Activated T-helper 1 cell treated with anti-CD3 and anti-CD28 coated beads, Interleukin-12 subunit alpha, Interleukin-12 subunit beta, Interleukin-2, Interleukin-4 antibody, amounts not matched to agents 30 ng/mL and 10 ng/mL and 1 ng/mL, durations not matched to agents 14 hours and 24 hours and 36 hours (primary cell): ENCODE measurements at regions not wholly inside any gene's neighbourhood (a gene's known extent, or its start where the extent isn't known, plus 50 kb on each side); places are given as distances from the start of the nearest gene placed in this dataset.

Experiments used
- DNase-seq: peaks from one replicate; pipeline ENCODE4 v3.0.0; 2021; ENCODE audit warnings: low spot score
- H3K27ac Mint-ChIP-seq: one replicate; pipeline ENCODE4 v1.8.0; 2021; ENCODE audit warnings: mild to moderate bottlenecking, mixed read lengths
- H3K27me3 Mint-ChIP-seq: one replicate; pipeline ENCODE4 v1.8.0; 2022; ENCODE audit warnings: mild to moderate bottlenecking, moderate library complexity, mixed read lengths; ENCODE audit not compliant: insufficient read depth
- H3K36me3 Mint-ChIP-seq: one replicate; pipeline ENCODE4 v1.8.0; 2021; ENCODE audit warnings: low read depth, mixed read lengths
- H3K4me1 Mint-ChIP-seq: one replicate; pipeline ENCODE4 v1.8.0; 2021; ENCODE audit warnings: low read depth, mixed read lengths
- H3K4me3 Mint-ChIP-seq: one replicate; pipeline ENCODE4 v1.8.0; 2021; ENCODE audit warnings: mild to moderate bottlenecking, moderate library complexity, mixed read lengths
- H3K9me3 Mint-ChIP-seq: one replicate; pipeline ENCODE4 v1.8.0; 2021; ENCODE audit warnings: mixed read lengths
- intact Hi-C: fragments of 100-400 bp; cut with micrococcal nuclease; formaldehyde crosslinking; loops from one replicate; pipeline ENCODE4 v1.15.1; 2024

GRCh38 chr1:106584107-106584506 is 472.4 kb upstream of the PRMT6 start:
- Mint-ChIP-seq H3K4me1 (no peaks in the 10 kb centered on the region), H3K27me3 (no peaks in the 10 kb centered on the region), H3K4me3 (no peak overlapping the region), H3K36me3 (no peaks in the 10 kb centered on the region), H3K27ac (no peak overlapping the region), H3K9me3 (peaks cover 6% of the 10 kb centered on the region)
- intact Hi-C loops, result no loop called here
- no peak for DNase-seq

- H3K9me3 Mint-ChIP-seq, result peaks cover 6% of the 10 kb centered on the region
- no peak for DNase-seq
- H3K27ac Mint-ChIP-seq, result no peak overlapping the region
- no peaks in the 10 kb centered on the region for H3K27me3 Mint-ChIP-seq
- H3K4me1 Mint-ChIP-seq, result no peaks in the 10 kb centered on the region
- intact Hi-C loops, result no loop called here
- no peaks in the 10 kb centered on the region for H3K36me3 Mint-ChIP-seq
- no peak overlapping the region for H3K4me3 Mint-ChIP-seq
These were observed 471.8 kb upstream of the PRMT6 start for GRCh38 chr1:106584676-106585075.

- intact Hi-C loops, result no loop called here
- no peak overlapping the region for H3K27ac Mint-ChIP-seq
- DNase-seq, result no peak
- H3K4me1 Mint-ChIP-seq, result no peaks in the 10 kb centered on the region
- no peaks in the 10 kb centered on the region for H3K27me3 Mint-ChIP-seq
- H3K4me3 Mint-ChIP-seq, result no peak overlapping the region
- H3K9me3 Mint-ChIP-seq, result peaks cover 10% of the 10 kb centered on the region
- H3K36me3 Mint-ChIP-seq, result no peaks in the 10 kb centered on the region
These were observed 455.8 kb upstream of the PRMT6 start for GRCh38 chr1:106600626-106601025.

DNA sequence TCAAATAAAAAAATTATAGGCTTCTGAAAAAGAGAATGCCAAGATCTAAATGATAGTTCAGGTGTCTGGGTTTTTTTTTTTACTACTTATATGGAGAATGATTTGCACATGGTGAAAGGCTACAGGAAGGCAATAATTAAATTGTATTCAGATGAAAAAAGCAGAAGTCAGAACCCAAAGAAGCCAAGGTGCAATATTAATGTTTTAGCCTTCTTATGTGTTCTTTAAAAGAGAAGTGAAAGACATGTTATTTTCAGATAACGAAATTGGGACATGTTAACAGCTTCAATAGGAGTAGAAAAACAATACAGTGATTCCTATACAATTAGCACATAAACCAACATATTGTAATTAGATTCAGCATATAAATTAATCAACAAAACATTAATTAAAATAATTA is 452.9 kb upstream of the PRMT6 start:
- DNase-seq, result no peak
- Mint-ChIP-seq H3K27ac (no peak overlapping the region), H3K4me3 (no peak overlapping the region), H3K36me3 (no peaks in the 10 kb centered on the region), H3K4me1 (no peaks in the 10 kb centered on the region), H3K9me3 (peaks cover 10% of the 10 kb centered on the region), H3K27me3 (no peaks in the 10 kb centered on the region)
- intact Hi-C loops, result no loop called here

DNA sequence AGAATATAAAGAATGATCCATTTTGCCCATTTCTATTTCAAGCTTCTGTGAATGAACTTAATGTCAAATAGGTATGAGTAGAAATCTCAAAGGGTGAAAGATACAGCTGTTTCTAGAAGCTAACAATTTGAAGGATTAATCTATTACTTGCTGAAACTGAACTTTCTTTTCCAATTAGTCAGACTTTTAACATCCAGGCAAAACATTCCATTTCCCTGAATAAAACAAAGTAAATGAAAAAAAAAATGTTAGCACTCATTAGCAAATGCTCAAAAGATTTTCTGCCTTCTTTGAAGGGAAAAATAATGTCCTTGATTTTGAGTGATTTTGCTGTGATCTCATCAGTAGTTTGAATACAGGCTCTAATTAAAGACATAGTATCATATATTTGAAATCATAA is 447.6 kb upstream of the PRMT6 start:
- Mint-ChIP-seq H3K27me3 (no peaks in the 10 kb centered on the region), H3K36me3 (no peaks in the 10 kb centered on the region), H3K4me1 (no peaks in the 10 kb centered on the region), H3K4me3 (no peak overlapping the region), H3K27ac (no peak overlapping the region), H3K9me3 (peaks cover 6% of the 10 kb centered on the region)
- intact Hi-C loops, result no loop called here
- DNase-seq, result no peak

GRCh38 chr1:106613068-106613467 is 443.4 kb upstream of the PRMT6 start:
- H3K4me1 Mint-ChIP-seq, result no peaks in the 10 kb centered on the region
- no peak overlapping the region for H3K4me3 Mint-ChIP-seq
- no peaks in the 10 kb centered on the region for H3K27me3 Mint-ChIP-seq
- peaks cover 4% of the 10 kb centered on the region for H3K9me3 Mint-ChIP-seq
- H3K36me3 Mint-ChIP-seq, result no peaks in the 10 kb centered on the region
- no peak overlapping the region for H3K27ac Mint-ChIP-seq
- no peak for DNase-seq
- intact Hi-C loops, result no loop called here

DNA sequence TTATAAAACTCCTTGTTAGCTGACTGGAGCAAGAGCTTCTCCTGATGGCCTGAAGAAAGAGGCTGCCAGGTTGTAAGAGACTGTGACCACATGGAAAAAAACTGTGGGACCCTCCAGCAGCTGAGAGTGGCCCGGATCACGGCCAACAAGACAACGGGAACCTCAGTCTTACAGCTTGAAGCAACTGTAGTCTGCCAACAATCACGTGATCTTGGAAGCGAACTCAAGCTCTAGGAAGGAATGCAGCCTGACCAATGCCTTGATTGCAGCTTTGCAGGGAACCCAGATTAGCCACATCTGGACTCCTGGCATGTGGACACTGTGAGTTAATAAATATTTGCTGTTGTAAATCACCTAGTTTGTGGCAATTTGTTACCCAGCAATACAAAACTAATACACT is 442.6 kb upstream of the PRMT6 start:
- no peak overlapping the region for H3K4me3 Mint-ChIP-seq
- peaks cover 8% of the 10 kb centered on the region for H3K9me3 Mint-ChIP-seq
- H3K36me3 Mint-ChIP-seq, result no peaks in the 10 kb centered on the region
- intact Hi-C loops, result no loop called here
- DNase-seq, result no peak
- no peaks in the 10 kb centered on the region for H3K27me3 Mint-ChIP-seq
- H3K27ac Mint-ChIP-seq, result no peak overlapping the region
- no peaks in the 10 kb centered on the region for H3K4me1 Mint-ChIP-seq

GRCh38 chr1:106615473-106615872 is 441.0 kb upstream of the PRMT6 start:
- Mint-ChIP-seq H3K9me3 (peaks cover 8% of the 10 kb centered on the region), H3K4me3 (no peak overlapping the region), H3K27me3 (no peaks in the 10 kb centered on the region), H3K4me1 (no peaks in the 10 kb centered on the region), H3K36me3 (no peaks in the 10 kb centered on the region), H3K27ac (no peak overlapping the region)
- intact Hi-C loops, result no loop called here
- DNase-seq, result no peak

- Mint-ChIP-seq H3K4me1 (no peaks in the 10 kb centered on the region), H3K27ac (no peak overlapping the region), H3K27me3 (no peaks in the 10 kb centered on the region), H3K36me3 (no peaks in the 10 kb centered on the region), H3K4me3 (no peak overlapping the region), H3K9me3 (peaks cover 8% of the 10 kb centered on the region)
- intact Hi-C loops, result no loop called here
- DNase-seq, result no peak
These were observed 437.2 kb upstream of the PRMT6 start for GRCh38 chr1:106619080-106619826.

DNA sequence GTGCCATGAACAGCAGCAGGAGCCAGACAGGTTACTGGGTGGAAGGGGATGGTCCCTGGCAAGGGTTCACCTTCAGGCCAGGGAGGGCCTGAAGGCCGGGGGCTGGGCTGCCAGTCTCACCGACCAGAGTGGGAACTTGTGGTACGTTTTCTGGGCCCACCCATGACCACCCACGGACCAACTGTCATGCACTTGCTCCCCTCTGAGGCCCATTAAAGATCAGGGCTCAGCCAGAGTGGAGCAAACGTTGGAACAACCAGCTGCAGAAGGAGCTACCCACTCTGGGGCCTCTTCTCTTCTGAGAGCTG is 436.7 kb upstream of the PRMT6 start:
- Mint-ChIP-seq H3K9me3 (peaks cover 8% of the 10 kb centered on the region), H3K4me1 (no peaks in the 10 kb centered on the region), H3K36me3 (no peaks in the 10 kb centered on the region), H3K27me3 (no peaks in the 10 kb centered on the region), H3K4me3 (no peak overlapping the region), H3K27ac (no peak overlapping the region)
- no peak for DNase-seq
- intact Hi-C loops, result no loop called here

- no peaks in the 10 kb centered on the region for H3K27me3 Mint-ChIP-seq
- no peaks in the 10 kb centered on the region for H3K36me3 Mint-ChIP-seq
- DNase-seq, result no peak
- no peak overlapping the region for H3K27ac Mint-ChIP-seq
- no peaks in the 10 kb centered on the region for H3K4me1 Mint-ChIP-seq
- H3K9me3 Mint-ChIP-seq, result peaks cover 9% of the 10 kb centered on the region
- intact Hi-C loops, result no loop called here
- no peak overlapping the region for H3K4me3 Mint-ChIP-seq
These were observed 435.9 kb upstream of the PRMT6 start for GRCh38 chr1:106620521-106620954.

GRCh38 chr1:106621853-106622252 is 434.6 kb upstream of the PRMT6 start:
- H3K4me1 Mint-ChIP-seq, result no peaks in the 10 kb centered on the region
- H3K9me3 Mint-ChIP-seq, result peaks cover 15% of the 10 kb centered on the region
- intact Hi-C loops, result no loop called here
- no peak for DNase-seq
- H3K27ac Mint-ChIP-seq, result no peak overlapping the region
- H3K4me3 Mint-ChIP-seq, result no peak overlapping the region
- H3K36me3 Mint-ChIP-seq, result no peaks in the 10 kb centered on the region
- no peaks in the 10 kb centered on the region for H3K27me3 Mint-ChIP-seq

- H3K4me3 Mint-ChIP-seq, result no peak overlapping the region
- no peaks in the 10 kb centered on the region for H3K9me3 Mint-ChIP-seq
- H3K27me3 Mint-ChIP-seq, result no peaks in the 10 kb centered on the region
- H3K27ac Mint-ChIP-seq, result no peak overlapping the region
- H3K36me3 Mint-ChIP-seq, result no peaks in the 10 kb centered on the region
- intact Hi-C loops, result no loop called here
- DNase-seq, result no peak
- no peaks in the 10 kb centered on the region for H3K4me1 Mint-ChIP-seq
These were observed 418.9 kb upstream of the PRMT6 start for GRCh38 chr1:106637566-106637965.

DNA sequence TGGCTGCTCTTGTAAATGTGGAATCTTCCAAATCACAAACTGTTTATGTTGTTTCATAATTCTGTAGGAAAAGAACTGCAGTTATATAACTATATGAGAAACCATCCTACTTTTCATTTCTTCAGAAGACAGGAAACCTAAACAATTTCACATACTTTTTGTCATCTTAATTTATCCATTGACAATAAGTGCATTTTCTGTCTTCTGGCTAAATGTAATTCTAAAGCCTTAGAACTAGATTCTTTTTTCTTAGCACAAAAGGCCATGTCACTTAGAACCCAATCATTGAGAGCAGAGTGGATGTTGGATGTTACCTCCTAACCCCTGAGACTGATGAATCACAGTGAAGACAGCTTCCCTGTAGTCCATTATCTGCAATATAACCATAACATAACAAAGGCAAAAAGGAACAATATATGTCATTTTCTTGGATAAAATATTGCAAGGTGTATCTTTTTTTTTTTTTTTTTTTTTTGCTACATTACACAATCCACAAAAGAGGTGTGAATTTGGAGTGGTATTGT is 410.2 kb upstream of the PRMT6 start:
- intact Hi-C loops, result no loop called here
- Mint-ChIP-seq H3K4me3 (no peak overlapping the region), H3K36me3 (no peaks in the 10 kb centered on the region)

More for the DNA sequence above, 410.2 kb upstream of the PRMT6 start:
- Mint-ChIP-seq H3K27ac (no peak overlapping the region), H3K27me3 (no peaks in the 10 kb centered on the region), H3K9me3 (no peaks in the 10 kb centered on the region), H3K4me1 (no peaks in the 10 kb centered on the region)
- DNase-seq, result no peak
